Progenitor cell of endocrine pancreas (in vitro differentiated cells): ENCODE measurements at regions not wholly inside any gene's neighbourhood (a gene's known extent, or its start where the extent isn't known, plus 50 kb on each side); places are given as distances from the start of the nearest gene placed in this dataset.

ENCODE experiments used
- DNase-seq: peaks from one replicate; pipeline ENCODE4 v3.0.0; 2021; ENCODE audit warnings: low spot score; ENCODE audit not compliant: unreplicated experiment
- H3K27ac Mint-ChIP-seq: 2 replicates; pipeline ENCODE4 v1.8.0; 2021; ENCODE audit warnings: mild to moderate bottlenecking, moderate library complexity, mixed read lengths
- H3K27me3 Mint-ChIP-seq: 2 replicates; pipeline ENCODE4 v1.8.0; 2021; ENCODE audit warnings: mixed read lengths
- H3K36me3 Mint-ChIP-seq: 2 replicates; pipeline ENCODE4 v1.8.0; 2022; ENCODE audit warnings: mixed read lengths; ENCODE audit not compliant: insufficient read depth
- H3K4me1 Mint-ChIP-seq: 2 replicates; pipeline ENCODE4 v1.8.0; 2021; ENCODE audit warnings: low read depth, mixed read lengths
- H3K4me3 Mint-ChIP-seq: 2 replicates; pipeline ENCODE4 v1.8.0; 2021; ENCODE audit warnings: low read depth, mild to moderate bottlenecking, moderate library complexity, mixed read lengths
- H3K9me3 Mint-ChIP-seq: 2 replicates; pipeline ENCODE4 v1.8.0; 2021; ENCODE audit warnings: low read depth, mixed read lengths
- TF ChIP-seq, protein P1 (sequence below): fragments of 200-600 bp; sonication (generic); IDR thresholded peaks from one replicate; pipeline ENCODE4 v1.5.0; 2021; ENCODE audit warnings: antibody characterized with exemption, mild to moderate bottlenecking; ENCODE audit not compliant: unreplicated experiment

DNA sequence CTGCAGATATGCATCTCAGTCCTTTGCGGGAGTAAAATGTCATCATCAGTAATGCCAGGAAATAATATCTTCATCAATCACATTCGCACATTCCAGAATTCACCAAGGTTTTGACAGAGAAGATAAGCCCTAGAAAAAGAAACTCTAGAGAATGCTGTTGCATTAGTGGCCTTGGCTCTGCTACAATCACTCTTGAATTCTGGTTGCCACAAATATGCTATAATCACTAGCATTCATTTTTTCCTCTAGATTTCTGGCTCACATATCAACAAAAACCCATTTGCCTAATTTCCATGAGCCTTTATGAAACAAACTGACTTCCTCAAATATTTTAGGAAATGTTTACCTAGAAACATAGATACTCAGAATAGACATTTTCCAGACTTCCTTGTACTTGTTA is 653.4 kb downstream of the ANXA1 start:
- Mint-ChIP-seq H3K27me3 (no peaks in the 10 kb centered on the region), H3K27ac (no peak overlapping the region), H3K36me3 (no peaks in the 10 kb centered on the region), H3K9me3 (no peaks in the 10 kb centered on the region), H3K4me3 (no peak overlapping the region), H3K4me1 (no peaks in the 10 kb centered on the region)
- DNase-seq: no peak
- TF ChIP-seq, protein P1, sequence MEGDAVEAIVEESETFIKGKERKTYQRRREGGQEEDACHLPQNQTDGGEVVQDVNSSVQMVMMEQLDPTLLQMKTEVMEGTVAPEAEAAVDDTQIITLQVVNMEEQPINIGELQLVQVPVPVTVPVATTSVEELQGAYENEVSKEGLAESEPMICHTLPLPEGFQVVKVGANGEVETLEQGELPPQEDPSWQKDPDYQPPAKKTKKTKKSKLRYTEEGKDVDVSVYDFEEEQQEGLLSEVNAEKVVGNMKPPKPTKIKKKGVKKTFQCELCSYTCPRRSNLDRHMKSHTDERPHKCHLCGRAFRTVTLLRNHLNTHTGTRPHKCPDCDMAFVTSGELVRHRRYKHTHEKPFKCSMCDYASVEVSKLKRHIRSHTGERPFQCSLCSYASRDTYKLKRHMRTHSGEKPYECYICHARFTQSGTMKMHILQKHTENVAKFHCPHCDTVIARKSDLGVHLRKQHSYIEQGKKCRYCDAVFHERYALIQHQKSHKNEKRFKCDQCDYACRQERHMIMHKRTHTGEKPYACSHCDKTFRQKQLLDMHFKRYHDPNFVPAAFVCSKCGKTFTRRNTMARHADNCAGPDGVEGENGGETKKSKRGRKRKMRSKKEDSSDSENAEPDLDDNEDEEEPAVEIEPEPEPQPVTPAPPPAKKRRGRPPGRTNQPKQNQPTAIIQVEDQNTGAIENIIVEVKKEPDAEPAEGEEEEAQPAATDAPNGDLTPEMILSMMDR: no peak

DNA sequence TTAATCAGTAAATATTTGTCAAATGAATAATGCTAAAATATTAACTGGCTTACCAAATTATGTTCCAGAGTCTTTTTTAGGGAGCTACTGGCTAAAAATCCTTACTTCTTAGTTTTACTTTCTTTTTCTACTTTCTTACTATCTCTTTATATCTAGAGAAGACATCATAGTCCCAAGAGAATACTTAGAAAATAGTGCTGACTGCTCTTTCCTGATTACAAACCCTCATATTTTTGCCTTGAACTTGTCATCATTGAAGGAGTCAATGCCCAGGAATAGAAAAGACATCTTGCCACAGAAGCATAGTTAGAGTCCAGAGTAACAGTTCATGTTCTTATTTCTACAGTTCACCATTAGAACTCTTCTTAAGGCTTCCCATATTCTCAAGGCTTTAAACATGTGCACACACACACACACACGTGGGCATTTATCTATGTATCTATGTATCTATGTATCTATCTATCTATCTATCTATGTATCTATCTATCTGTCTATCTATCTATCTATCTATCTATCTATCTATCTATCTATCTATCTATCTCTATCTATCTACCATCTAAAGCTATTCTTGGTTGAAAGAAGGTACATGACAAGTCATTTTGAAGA is 654.3 kb downstream of the ANXA1 start:
- H3K9me3 Mint-ChIP-seq: no peaks in the 10 kb centered on the region
- no peaks in the 10 kb centered on the region for H3K4me1 Mint-ChIP-seq

DNA sequence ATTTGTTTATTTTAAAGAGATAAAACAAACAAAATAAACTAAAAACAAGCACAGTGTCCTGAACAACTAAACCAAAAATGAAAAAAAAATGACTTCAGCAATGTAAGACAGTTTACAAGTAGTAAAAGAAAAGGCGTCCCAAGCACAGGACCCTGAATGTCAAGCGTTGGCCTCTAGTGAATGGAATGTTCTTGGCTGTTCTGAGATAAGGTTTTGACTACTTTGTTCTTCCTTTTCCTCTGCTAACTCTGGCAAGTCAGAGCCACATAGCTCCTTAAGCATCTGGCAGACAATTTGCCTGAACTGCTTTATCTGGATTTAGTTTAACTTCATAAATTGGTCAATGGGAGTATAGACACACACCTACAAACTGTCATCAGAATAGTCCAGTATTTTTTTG is 655.2 kb downstream of the ANXA1 start:
- H3K27me3 Mint-ChIP-seq: no peaks in the 10 kb centered on the region
- TF ChIP-seq, protein P1: no peak

More for the DNA sequence above, 654.3 kb downstream of the ANXA1 start:
- DNase-seq: no peak
- no peaks in the 10 kb centered on the region for H3K36me3 Mint-ChIP-seq
- TF ChIP-seq, protein P1: no peak
- H3K4me3 Mint-ChIP-seq: no peak overlapping the region
- H3K27me3 Mint-ChIP-seq: no peaks in the 10 kb centered on the region
- H3K27ac Mint-ChIP-seq: no peak overlapping the region

DNA sequence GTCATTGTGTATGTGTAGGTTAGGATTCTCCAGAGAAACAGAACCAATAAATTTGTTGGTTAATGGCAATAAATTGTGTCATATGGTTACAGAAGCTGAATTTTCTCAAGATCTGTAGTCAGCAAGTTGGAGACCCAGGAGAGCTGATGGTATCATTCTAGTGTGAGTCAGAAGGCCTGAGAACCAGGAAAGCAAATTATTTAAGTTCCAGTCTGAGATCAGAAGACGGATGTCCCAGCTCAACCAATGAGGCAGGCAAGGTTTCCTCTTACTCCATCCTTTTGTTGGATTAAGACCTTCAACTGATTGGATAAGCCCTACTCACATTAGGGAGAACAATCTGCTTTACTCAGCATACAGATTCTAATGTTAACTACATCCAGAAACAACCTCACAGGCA is 656.3 kb downstream of the ANXA1 start:
- no peak for DNase-seq
- H3K36me3 Mint-ChIP-seq: no peaks in the 10 kb centered on the region
- H3K9me3 Mint-ChIP-seq: no peaks in the 10 kb centered on the region
- TF ChIP-seq, protein P1: no peak
- no peaks in the 10 kb centered on the region for H3K4me1 Mint-ChIP-seq
- no peak overlapping the region for H3K27ac Mint-ChIP-seq
- no peak overlapping the region for H3K4me3 Mint-ChIP-seq
- H3K27me3 Mint-ChIP-seq: no peaks in the 10 kb centered on the region

More for the DNA sequence above, 655.2 kb downstream of the ANXA1 start:
- Mint-ChIP-seq H3K27ac (no peak overlapping the region), H3K9me3 (no peaks in the 10 kb centered on the region), H3K36me3 (no peaks in the 10 kb centered on the region), H3K4me3 (no peak overlapping the region), H3K4me1 (no peaks in the 10 kb centered on the region)
- DNase-seq: no peak

DNA sequence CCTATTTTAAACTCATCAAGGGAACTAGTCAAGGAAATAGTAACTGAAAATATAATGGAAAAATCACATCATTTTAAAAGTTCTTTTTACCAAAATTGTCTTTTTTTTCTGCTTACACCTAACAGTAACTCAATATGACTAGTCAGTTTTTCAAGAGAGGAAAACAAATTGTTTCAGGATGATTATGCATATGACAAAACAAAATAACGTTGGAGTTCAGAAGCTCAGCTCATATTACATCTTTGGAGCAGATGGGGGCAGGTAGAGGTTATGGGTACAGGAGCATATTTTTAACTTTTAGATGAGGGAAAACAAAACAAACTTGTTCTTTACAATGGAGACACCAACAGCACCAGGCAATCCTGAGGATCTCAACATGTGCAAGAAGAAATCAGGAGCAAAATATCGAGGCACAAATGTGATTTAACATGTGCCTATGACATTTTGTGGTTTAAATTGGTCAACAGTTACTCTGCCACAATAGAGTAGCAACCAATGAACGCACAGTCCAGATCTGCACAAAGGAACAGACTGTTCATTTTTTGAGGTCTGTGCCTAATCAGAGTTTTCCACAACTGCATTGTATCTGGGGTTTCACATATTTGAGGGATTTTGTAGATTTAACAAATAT is 659.0 kb downstream of the ANXA1 start:
- Mint-ChIP-seq H3K36me3 (no peaks in the 10 kb centered on the region), H3K4me3 (no peak overlapping the region), H3K9me3 (no peaks in the 10 kb centered on the region), H3K27me3 (no peaks in the 10 kb centered on the region), H3K4me1 (no peaks in the 10 kb centered on the region), H3K27ac (no peak overlapping the region)
- no peak for DNase-seq
- TF ChIP-seq, protein P1: no peak
